Stomach (tissue), 8 donors: ENCODE measurements at regions not wholly inside any gene's neighbourhood (a gene's known extent, or its start where the extent isn't known, plus 50 kb on each side); places are given as distances from the start of the nearest gene placed in this dataset.

Source experiments
- DNase-seq, 2 donors: peaks; one replicate each; pipeline versions ENCODE4 v3.0.0 to v3.0.0-alpha.2; 2013 to 2019
- H3K27ac ChIP-seq, 5 donors: fragments of 200-600 bp in 4 of 5; sonication (generic) in 4 of 5; one replicate each; pipeline ENCODE4 v1.5.1; 2013 to 2019; ENCODE audit warnings: mild to moderate bottlenecking in 1 of 5, moderate library complexity in 1 of 5
- H3K27me3 ChIP-seq, 3 donors: fragments of 200-600 bp; sonication (generic); one replicate each; pipeline ENCODE4 v1.5.1; 2017 to 2019; ENCODE audit warnings: mixed run types in 1 of 3
- H3K36me3 ChIP-seq, 4 donors: fragments of 200-600 bp; sonication (generic); 1 replicate in 3 of 4; 2 replicates in 1 of 4; pipeline ENCODE4 v1.5.1; 2016 to 2019
- H3K4me1 ChIP-seq, 4 donors: fragments of 200-600 bp; sonication (generic); one replicate each; pipeline ENCODE4 v1.5.1; 2016 to 2019
- H3K4me3 ChIP-seq, 4 donors: fragments of 200-600 bp; sonication (generic) in 3 of 4; one replicate each; pipeline ENCODE4 v1.5.1; 2016 to 2019; ENCODE audit warnings: mild to moderate bottlenecking in 1 of 4
- H3K9me3 ChIP-seq, 4 donors: fragments of 200-600 bp; sonication (generic); one replicate each; pipeline ENCODE4 v1.5.1; 2016 to 2019
- CTCF ChIP-seq, 7 experiments: fragments of 450-650 bp in 4 of 7; fragments of 200-600 bp in 3 of 7; sonication (generic) in 3 of 7; IDR thresholded peaks; one replicate each; pipeline ENCODE4 v1.5.1; 2016 to 2019; ENCODE audit warnings: antibody characterized with exemption in 7 of 7, control low read depth in 2 of 7, mild to moderate bottlenecking in 1 of 7
- EP300 ChIP-seq: sonication (generic); formaldehyde crosslinking; IDR thresholded peaks from one replicate; pipeline ENCODE4 v1.6.1; 2017; ENCODE audit warnings: antibody characterized with exemption
- POLR2A ChIP-seq, 4 donors: fragments of 450-650 bp; IDR thresholded peaks; one replicate each; pipeline ENCODE4 v1.6.1; 2016; ENCODE audit warnings: antibody characterized with exemption in 4 of 4, control low read depth in 2 of 4, mild to moderate bottlenecking in 1 of 4, moderate library complexity in 1 of 4
- POLR2AphosphoS5 ChIP-seq, 3 donors: sonication (generic); formaldehyde crosslinking; IDR thresholded peaks; one replicate each; pipeline ENCODE4 v1.6.1; 2016; ENCODE audit warnings: antibody characterized with exemption in 3 of 3
- WGBS, 5 donors: extraction: QIAGEN DNeasy Blood & Tissue Kit in 3 of 5; methylation state at CpG; one replicate each; pipeline versions ENCODE4 v1.1.5 to v1.1.7; 2013 to 2018; 5-methylcytosine and 5-hydroxymethylcytosine counted together
- intact Hi-C: fragments of 100-400 bp; cut with DNase I; formaldehyde crosslinking; loops from one replicate; pipeline ENCODE4 v1.15.1; 2023; ENCODE audit warnings: low total_unique reads
- donor health status: healthy with polysubstance abuse.
- donor health status: Bipolar disorder and iron deficiency.
- donor health status: healthy.

- no peak overlapping the region for H3K4me3 ChIP-seq
- H3K9me3 ChIP-seq = no peaks in the 10 kb centered on the region
- H3K36me3 ChIP-seq = no peaks in the 10 kb centered on the region
- intact Hi-C loops = no loop called here
- DNase-seq = peak in 1 of 2 donors; percentile 65
- H3K4me1 ChIP-seq = no peaks in the 10 kb centered on the region
- TF ChIP-seq POLR2AphosphoS5 (IDR thresholded peaks at IDR 0.05) (no peak), CTCF (IDR thresholded peaks at IDR 0.05) (no peak), EP300 (no peak), POLR2A (IDR thresholded peaks at IDR 0.05) (no peak)
- no peaks in the 10 kb centered on the region for H3K27me3 ChIP-seq
- 24 to 56% (median 34%) methylated on average over 2 of the region's 2 CpGs for WGBS, 5 donors
- H3K27ac ChIP-seq = no peak overlapping the region
Measured at GRCh38 chr2:146240391-146240790, 1604.4 kb upstream of the ACVR2A start.

- Histone ChIP-seq H3K4me3 (no peak overlapping the region), H3K27me3 (no peaks in the 10 kb centered on the region), H3K9me3 (no peaks in the 10 kb centered on the region), H3K27ac (no peak overlapping the region), H3K36me3 (no peaks in the 10 kb centered on the region), H3K4me1 (no peaks in the 10 kb centered on the region)
- TF ChIP-seq EP300 = no peak
- TF ChIP-seq POLR2AphosphoS5 (IDR thresholded peaks at IDR 0.05) = no peak
- TF ChIP-seq CTCF (IDR thresholded peaks at IDR 0.05) = no peak
- TF ChIP-seq POLR2A (IDR thresholded peaks at IDR 0.05) = no peak
- DNase-seq = peak in 1 of 2 donors; percentile 75
- WGBS, 5 donors = 53 to 83% (median 72%) methylated on average over 2 of the region's 2 CpGs
- intact Hi-C loops = no loop called here
Measured at GRCh38 chr2:146239392-146240135, 1605.3 kb upstream of the ACVR2A start.

- no peak for TF ChIP-seq CTCF (IDR thresholded peaks at IDR 0.05)
- TF ChIP-seq EP300 = no peak
- TF ChIP-seq POLR2A (IDR thresholded peaks at IDR 0.05) = no peak
- no peak for TF ChIP-seq POLR2AphosphoS5 (IDR thresholded peaks at IDR 0.05)
- intact Hi-C loops = no loop called here
- Histone ChIP-seq H3K27me3 (no peaks in the 10 kb centered on the region), H3K9me3 (no peaks in the 10 kb centered on the region), H3K36me3 (no peaks in the 10 kb centered on the region), H3K4me3 (no peak overlapping the region), H3K27ac (no peak overlapping the region), H3K4me1 (no peaks in the 10 kb centered on the region)
- no peak for DNase-seq
- 87 to 93% (median 88%) methylated on average over 3 of the region's 3 CpGs for WGBS, 5 donors
Measured at GRCh38 chr2:146238254-146238966, 1606.4 kb upstream of the ACVR2A start.

- TF ChIP-seq POLR2A (IDR thresholded peaks at IDR 0.05) (no peak), POLR2AphosphoS5 (IDR thresholded peaks at IDR 0.05) (no peak), CTCF (IDR thresholded peaks at IDR 0.05) (no peak), EP300 (no peak)
- Histone ChIP-seq H3K4me3 (no peak overlapping the region), H3K27ac (no peak overlapping the region), H3K9me3 (no peaks in the 10 kb centered on the region), H3K36me3 (no peaks in the 10 kb centered on the region), H3K4me1 (no peaks in the 10 kb centered on the region), H3K27me3 (no peaks in the 10 kb centered on the region)
- WGBS, 5 donors = 62 to 69% (median 66%) methylated on average over 3 of the region's 3 CpGs
- no peak for DNase-seq
- intact Hi-C loops = no loop called here
Measured at GRCh38 chr2:146235158-146235557, 1609.7 kb upstream of the ACVR2A start.
